LNCaP clone FGC (cell line): ENCODE measurements at regions not wholly inside any gene's neighbourhood (a gene's known extent, or its start where the extent isn't known, plus 50 kb on each side); places are given as distances from the start of the nearest gene placed in this dataset.

Experiments
- DNase-seq: peaks from one replicate; pipeline ENCODE4 v3.0.0-alpha.2; 2011; ENCODE audit warnings: low read depth
- H3K4me3 ChIP-seq: 2 replicates; pipeline ENCODE4 v1.5.1; 2011; ENCODE audit warnings: mild to moderate bottlenecking, low read depth, low read length, control low read depth
- TF ChIP-seq, protein P1 (sequence below): IDR thresholded peaks from 2 replicates; pipeline ENCODE4 v1.5.1; 2012; ENCODE audit warnings: mild to moderate bottlenecking; ENCODE audit not compliant: control insufficient read depth, insufficient read depth; ENCODE audit errors: extremely low read depth

DNA sequence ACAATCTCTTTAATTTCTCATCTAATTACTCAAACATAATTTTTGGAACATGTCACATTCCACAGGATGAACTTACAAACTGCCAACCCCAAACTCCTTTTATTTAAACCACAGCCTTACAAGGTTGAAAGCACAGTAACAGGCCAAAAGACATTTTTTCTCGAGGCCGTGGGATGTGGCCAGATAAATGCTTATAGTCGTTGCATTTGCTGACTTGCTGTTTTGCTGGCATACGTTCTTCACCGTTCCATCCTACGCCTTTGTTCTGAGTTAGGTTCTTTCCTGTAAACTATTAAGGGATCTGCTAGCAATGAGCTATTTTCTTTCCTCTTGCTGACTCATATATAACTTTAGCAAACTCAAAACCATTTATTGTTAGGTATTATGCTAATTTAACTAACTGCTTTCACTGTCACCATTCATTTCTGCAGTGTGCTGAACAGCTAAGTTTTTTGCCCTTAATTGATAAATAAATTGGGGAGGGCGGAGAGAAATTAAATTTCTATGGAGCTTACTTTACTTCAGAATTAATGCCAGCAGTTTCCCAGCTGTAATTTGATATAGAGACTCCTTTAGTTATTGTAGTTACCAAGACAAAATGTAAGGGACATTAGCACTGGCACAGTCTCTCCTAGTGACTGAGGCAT lies 135.1 kb upstream of the PACRGL start:
- H3K4me3 ChIP-seq = no peak overlapping the region
- no peak for DNase-seq
- TF ChIP-seq, protein P1, sequence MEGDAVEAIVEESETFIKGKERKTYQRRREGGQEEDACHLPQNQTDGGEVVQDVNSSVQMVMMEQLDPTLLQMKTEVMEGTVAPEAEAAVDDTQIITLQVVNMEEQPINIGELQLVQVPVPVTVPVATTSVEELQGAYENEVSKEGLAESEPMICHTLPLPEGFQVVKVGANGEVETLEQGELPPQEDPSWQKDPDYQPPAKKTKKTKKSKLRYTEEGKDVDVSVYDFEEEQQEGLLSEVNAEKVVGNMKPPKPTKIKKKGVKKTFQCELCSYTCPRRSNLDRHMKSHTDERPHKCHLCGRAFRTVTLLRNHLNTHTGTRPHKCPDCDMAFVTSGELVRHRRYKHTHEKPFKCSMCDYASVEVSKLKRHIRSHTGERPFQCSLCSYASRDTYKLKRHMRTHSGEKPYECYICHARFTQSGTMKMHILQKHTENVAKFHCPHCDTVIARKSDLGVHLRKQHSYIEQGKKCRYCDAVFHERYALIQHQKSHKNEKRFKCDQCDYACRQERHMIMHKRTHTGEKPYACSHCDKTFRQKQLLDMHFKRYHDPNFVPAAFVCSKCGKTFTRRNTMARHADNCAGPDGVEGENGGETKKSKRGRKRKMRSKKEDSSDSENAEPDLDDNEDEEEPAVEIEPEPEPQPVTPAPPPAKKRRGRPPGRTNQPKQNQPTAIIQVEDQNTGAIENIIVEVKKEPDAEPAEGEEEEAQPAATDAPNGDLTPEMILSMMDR = no peak

DNA sequence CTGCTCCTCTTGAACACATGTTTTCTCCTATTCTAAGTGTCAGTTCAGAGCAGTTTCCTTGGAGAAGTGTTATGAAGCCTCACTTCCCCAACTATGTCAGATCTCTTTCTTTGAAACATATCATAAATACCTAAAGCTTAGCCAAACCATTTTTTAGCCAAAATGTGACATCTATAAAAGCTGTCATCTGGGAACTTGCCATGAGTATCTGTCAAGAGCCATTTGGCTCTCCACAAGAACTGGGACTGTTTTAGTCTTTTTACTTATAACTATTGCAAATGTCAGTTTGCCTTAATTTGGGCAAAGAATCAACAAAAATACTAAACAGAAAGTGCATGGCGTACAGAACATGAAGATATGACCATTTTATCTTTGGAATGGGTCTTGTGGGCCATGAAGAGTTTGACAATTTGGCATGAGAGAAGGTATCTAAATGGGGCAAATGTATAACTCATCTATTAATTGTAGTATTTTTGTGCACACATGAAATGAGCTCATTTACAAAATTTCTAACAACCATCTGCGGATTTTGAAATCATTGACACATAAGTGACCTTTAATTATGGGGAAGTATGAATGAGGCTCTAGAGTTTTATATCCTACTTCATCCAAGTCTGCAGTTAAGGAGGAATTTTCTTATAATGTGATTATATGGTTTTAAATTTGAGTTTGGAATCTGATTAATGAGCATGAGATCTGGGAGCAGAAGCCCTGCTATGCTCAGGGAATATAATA lies 129.1 kb upstream of the PACRGL start:
- TF ChIP-seq, protein P1 = no peak
- H3K4me3 ChIP-seq = no peak overlapping the region
- DNase-seq = no peak

DNA sequence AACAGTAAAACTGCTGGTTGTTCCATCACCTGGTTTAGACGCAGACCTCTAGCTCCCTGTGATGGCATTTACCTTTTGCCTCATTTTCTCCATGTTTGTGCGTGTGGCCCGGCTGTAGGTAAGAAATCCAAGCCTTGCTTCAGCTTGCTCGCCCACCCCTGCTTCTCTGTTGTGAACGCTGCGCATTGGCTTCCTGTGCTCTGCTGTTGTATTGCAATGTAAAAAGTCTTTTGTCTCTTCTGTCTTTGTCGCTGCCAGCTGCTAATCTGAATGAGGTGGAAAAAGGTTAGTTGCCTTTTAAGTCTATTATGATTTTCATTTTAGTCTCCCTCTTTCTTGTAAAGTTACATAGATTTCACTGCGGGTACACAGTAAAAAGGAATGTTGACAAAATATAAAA lies 127.3 kb upstream of the PACRGL start:
- TF ChIP-seq, protein P1 = no peak
- H3K4me3 ChIP-seq = no peak overlapping the region
- DNase-seq = no peak

DNA sequence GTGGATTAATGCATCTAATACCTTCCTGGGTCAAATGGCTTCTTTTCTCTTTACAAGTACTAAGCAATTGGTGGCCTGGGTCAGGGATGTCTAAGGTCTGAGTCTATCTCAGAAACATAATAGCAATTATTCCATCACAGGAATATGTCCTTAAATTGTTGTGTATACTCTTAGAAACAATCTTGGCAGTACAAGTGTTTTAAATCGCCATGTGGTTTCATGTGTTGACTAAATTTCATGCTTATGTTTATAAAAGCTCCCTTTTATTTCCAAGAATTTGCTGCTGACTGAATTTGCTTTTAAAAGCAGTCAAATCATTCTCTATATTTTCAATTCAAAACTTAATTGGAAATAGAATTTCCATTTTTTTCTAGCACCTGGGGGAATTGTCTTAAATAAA lies 125.3 kb upstream of the PACRGL start:
- no peak for DNase-seq
- no peak overlapping the region for H3K4me3 ChIP-seq
- TF ChIP-seq, protein P1 = no peak

DNA sequence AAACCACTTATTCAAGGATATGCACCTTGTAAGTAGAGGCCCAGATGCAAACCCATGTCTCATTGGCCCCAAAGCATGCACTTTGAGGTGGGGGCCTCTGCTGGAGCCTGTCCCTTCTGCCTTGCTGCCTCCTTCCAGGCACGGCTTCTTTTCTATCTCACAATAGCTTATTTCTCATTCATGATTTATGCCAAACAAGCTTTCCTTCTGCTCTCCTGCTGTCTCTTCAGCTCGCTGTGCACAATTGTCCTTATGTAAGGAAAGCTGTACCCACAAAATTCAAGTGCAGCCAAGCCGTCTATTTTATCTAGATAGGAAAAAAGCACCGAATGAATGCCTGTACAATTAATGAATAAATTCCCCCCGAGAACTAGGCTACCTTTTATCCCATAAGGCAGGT lies 124.8 kb upstream of the PACRGL start:
- H3K4me3 ChIP-seq = no peak overlapping the region
- no peak for DNase-seq
- TF ChIP-seq, protein P1 = no peak

DNA sequence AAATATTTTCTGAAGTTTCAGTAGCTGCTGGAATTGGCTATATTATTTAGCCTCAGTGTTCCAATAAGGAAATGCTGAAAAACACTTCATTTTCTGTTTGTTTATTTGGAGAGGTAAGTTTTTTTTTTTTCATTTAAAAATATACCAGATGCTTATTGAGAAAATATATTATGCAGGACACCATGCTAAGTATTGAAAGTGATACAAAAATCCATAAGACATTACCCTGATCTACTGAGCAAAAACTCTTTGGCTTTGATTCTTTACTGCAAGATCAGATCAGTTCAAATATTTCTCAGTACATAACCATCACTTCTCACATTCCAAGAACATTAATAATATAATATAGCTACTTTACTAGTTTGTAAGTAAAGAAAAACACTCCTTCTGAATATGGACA lies 123.4 kb upstream of the PACRGL start:
- no peak overlapping the region for H3K4me3 ChIP-seq
- TF ChIP-seq, protein P1 = no peak
- DNase-seq = no peak
